H1 (cell line): ENCODE measurements at regions not wholly inside any gene's neighbourhood (a gene's known extent, or its start where the extent isn't known, plus 50 kb on each side); places are given as distances from the start of the nearest gene placed in this dataset.

Experiments used
- CTCF ChIP-seq, 3 experiments: IDR thresholded peaks; 1 replicate in 2 of 3; 2 replicates in 1 of 3; pipeline versions ENCODE4 v1.5.1 to v1.6.1; 2011; ENCODE audit warnings: low read length in 3 of 3, mild to moderate bottlenecking in 3 of 3, inconsistent platforms in 2 of 3, low read depth in 1 of 3, moderate library complexity in 1 of 3; ENCODE audit not compliant: insufficient read depth in 1 of 3; ENCODE audit errors: control extremely low read depth in 1 of 3
- EP300 ChIP-seq, 2 experiments: IDR thresholded peaks; 1 replicate in 1 of 2; 2 replicates in 1 of 2; pipeline ENCODE4 v1.6.1; 2011 to 2012; ENCODE audit warnings: low read depth in 2 of 2, low read length in 2 of 2, mild to moderate bottlenecking in 2 of 2, borderline replicate concordance in 1 of 2, inconsistent platforms in 1 of 2, moderate library complexity in 1 of 2
- EZH2 ChIP-seq: fragments of 200-600 bp; sonication (generic); IDR thresholded peaks from 2 replicates; pipeline ENCODE4 v1.7.1; 2012; ENCODE audit warnings: low read depth, mild to moderate bottlenecking, moderate library complexity, low read length, inconsistent platforms; ENCODE audit not compliant: severe bottlenecking
- MAX ChIP-seq: IDR thresholded peaks from 2 replicates; pipeline ENCODE4 v1.6.1; 2012; ENCODE audit warnings: inconsistent platforms
- NRF1 ChIP-seq: IDR thresholded peaks from 2 replicates; pipeline ENCODE4 v1.6.1; 2011; ENCODE audit warnings: mild to moderate bottlenecking, low read depth, low read length, improper control_type of control experiment
- POLR2A ChIP-seq, 2 experiments: IDR thresholded peaks; 1 replicate in 1 of 2; 2 replicates in 1 of 2; pipeline ENCODE4 v1.6.1; 2011; ENCODE audit warnings: low read depth in 2 of 2, low read length in 2 of 2, mild to moderate bottlenecking in 2 of 2; ENCODE audit errors: control extremely low read depth in 1 of 2
- POLR2AphosphoS5 ChIP-seq: IDR thresholded peaks from 2 replicates; pipeline ENCODE4 v1.6.1; 2011; ENCODE audit warnings: low read depth, low read length
- TAF1 ChIP-seq: IDR thresholded peaks from 2 replicates; pipeline ENCODE4 v1.6.1; 2011; ENCODE audit warnings: mild to moderate bottlenecking, low read depth, low read length
- TCF12 ChIP-seq: IDR thresholded peaks from 2 replicates; pipeline ENCODE4 v1.6.1; 2011; ENCODE audit warnings: low read depth, mild to moderate bottlenecking, low read length
- TEAD4 ChIP-seq: IDR thresholded peaks from 2 replicates; pipeline ENCODE4 v1.6.1; 2012; ENCODE audit warnings: low read depth, low read length, inconsistent platforms, mixed read lengths

GRCh38 chr1:29695036-29695435 is 458.7 kb downstream of the PTPRU start:
- TF ChIP-seq CTCF (IDR thresholded peaks at IDR 0.05; ENCODE audit: control extremely low read depth in 1 of 3, insufficient read depth in 1 of 3, low read depth in 1 of 3, low read length in 3 of 3): no peak
- TF ChIP-seq POLR2AphosphoS5: no peak
- TF ChIP-seq NRF1: no peak
- TF ChIP-seq EP300 (IDR thresholded peaks at IDR 0.05; ENCODE audit: borderline replicate concordance in 1 of 2, low read depth in 2 of 2, low read length in 2 of 2): no peak
- TF ChIP-seq EZH2: no peak
- TF ChIP-seq TAF1: no peak
- TF ChIP-seq TCF12: no peak
- TF ChIP-seq TEAD4: no peak
- no peak for TF ChIP-seq POLR2A (IDR thresholded peaks at IDR 0.05; ENCODE audit: control extremely low read depth in 1 of 2, low read depth in 2 of 2, low read length in 2 of 2)
- TF ChIP-seq MAX: no peak
